PFSK-1 (cell line): ENCODE measurements at regions not wholly inside any gene's neighbourhood (a gene's known extent, or its start where the extent isn't known, plus 50 kb on each side); places are given as distances from the start of the nearest gene placed in this dataset.

Experiments
- FOXP2 ChIP-seq: optimal IDR thresholded peaks from 2 replicates; pipeline ENCODE3; 2011; ENCODE audit warnings: borderline replicate concordance, control low read depth, inconsistent platforms; ENCODE audit not compliant: insufficient read depth; ENCODE audit errors: extremely low read length, extremely low read depth
- POLR2AphosphoS5 ChIP-seq: IDR thresholded peaks from 2 replicates; pipeline ENCODE4 v1.6.1; 2012; ENCODE audit warnings: low read depth, mild to moderate bottlenecking, control low read depth, low read length, moderate library complexity
- REST ChIP-seq, 2 experiments: IDR thresholded peaks; 2 replicates each; pipeline versions ENCODE4 v1.6.1 to v1.8.0; 2011 to 2012; ENCODE audit warnings: low read depth in 2 of 2, low read length in 2 of 2, control low read depth in 1 of 2, inconsistent platforms in 1 of 2, mild to moderate bottlenecking in 1 of 2, moderate library complexity in 1 of 2; ENCODE audit not compliant: insufficient read depth in 1 of 2
- SIN3A ChIP-seq: IDR thresholded peaks from 2 replicates; pipeline ENCODE4 v1.6.1; 2012; ENCODE audit warnings: mild to moderate bottlenecking, low read length, moderate library complexity, borderline replicate concordance; ENCODE audit not compliant: insufficient read depth
- TAF1 ChIP-seq: IDR thresholded peaks from 2 replicates; pipeline ENCODE4 v1.6.1; 2012; ENCODE audit warnings: low read length, control low read depth, borderline replicate concordance; ENCODE audit not compliant: insufficient read depth

DNA sequence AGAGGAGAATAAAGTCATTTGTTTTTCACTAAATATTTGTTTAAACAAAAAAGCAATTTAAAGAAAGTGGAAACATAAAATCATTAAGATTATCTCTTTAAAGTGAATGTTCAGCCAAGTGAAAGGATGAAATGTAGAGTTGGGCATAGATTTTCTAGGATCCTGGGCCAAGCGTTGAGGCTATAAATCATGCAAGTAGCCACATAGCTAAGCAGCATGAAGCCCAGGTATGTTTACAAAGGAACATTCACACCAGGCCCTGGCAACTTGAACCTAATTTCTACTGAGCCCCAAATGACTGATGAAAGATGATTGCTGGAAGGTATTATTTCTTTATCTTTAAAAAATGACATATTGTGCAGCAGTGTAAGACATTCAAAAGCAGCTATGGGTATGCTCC is 461.8 kb downstream of the MAT2B start:
- TF ChIP-seq POLR2AphosphoS5 (no peak), SIN3A (no peak), REST (IDR thresholded peaks at IDR 0.05; ENCODE audit: insufficient read depth in 1 of 2, low read depth in 2 of 2, low read length in 2 of 2) (no peak), TAF1 (no peak), FOXP2 (no peak)
